PC-3 (cell line): ENCODE measurements at regions not wholly inside any gene's neighbourhood (a gene's known extent, or its start where the extent isn't known, plus 50 kb on each side); places are given as distances from the start of the nearest gene placed in this dataset.

Source experiments
- CTCF ChIP-seq: fragments of 300-600 bp; sonication (generic); conservative IDR thresholded peaks from 2 replicates; pipeline ENCODE4 v1.5.1; 2017; ENCODE audit warnings: antibody characterized with exemption, low read depth, mild to moderate bottlenecking, low read length
- EZH2phosphoT487 ChIP-seq: fragments of 300-600 bp; sonication (generic); IDR thresholded peaks from 2 replicates; pipeline ENCODE4 v1.6.1; 2018; ENCODE audit warnings: mild to moderate bottlenecking, antibody characterized with exemption, low read length, borderline replicate concordance

GRCh38 chr1:37146071-37146470, 111.8 kb upstream of the GRIK3 start:
- TF ChIP-seq CTCF (no peak), EZH2phosphoT487 (no peak)
